ENCODE measurements at regions not wholly inside any gene's neighbourhood (a gene's known extent, or its start where the extent isn't known, plus 50 kb on each side); places are given as distances from the start of the nearest gene placed in this dataset.

DNA sequence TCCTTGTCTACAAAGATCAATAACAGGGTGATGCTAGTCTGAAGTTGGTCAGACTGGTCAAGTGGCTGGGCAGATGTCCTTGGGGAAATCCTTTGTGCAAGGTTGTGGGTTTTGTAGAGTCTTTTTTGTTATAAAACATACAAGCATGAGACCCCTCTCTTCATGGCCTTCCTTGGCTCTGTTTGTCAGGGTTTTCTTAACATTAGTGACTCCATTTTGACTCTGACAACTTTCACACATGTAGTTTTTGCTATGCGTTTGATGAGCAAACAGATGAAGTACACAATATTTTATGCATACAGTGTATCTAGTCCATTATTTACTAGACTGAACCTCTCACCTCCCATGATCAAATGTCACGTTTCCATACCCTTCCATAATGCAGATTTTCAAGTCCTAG, 151.2 kb upstream of the KLF7 start:
- Histone ChIP-seq H3K36me3 (replicated peaks; ENCODE audit: insufficient read depth, low read depth) (no peaks in the 10 kb centered on the region), H3K79me2 (no peaks in the 10 kb centered on the region), H3K27me3 (no peaks in the 10 kb centered on the region), H3K4me1 (ENCODE audit: insufficient read depth) (no peaks in the 10 kb centered on the region), H3K4me3 (no peak overlapping the region), H2AFZ (no peak overlapping the region), H4K20me1 (ENCODE audit: insufficient read depth, poor library complexity, severe bottlenecking) (no peaks in the 10 kb centered on the region), H3K9me2 (replicated peaks; ENCODE audit: insufficient read depth) (no peaks in the 10 kb centered on the region), H3K9me3 (ENCODE audit: low read depth) (no peaks in the 10 kb centered on the region), H3K4me2 (no peak overlapping the region), H3K27ac (no peak overlapping the region)
- 91% methylated on average over 2 of the region's 2 CpGs for WGBS (ENCODE audit: low lambda C conversion rate, missing lambda C conversion rate)
- no peak for DNase-seq (ENCODE audit: low spot score)
- TF ChIP-seq EZH2 (IDR thresholded peaks at IDR 0.05; ENCODE audit: borderline replicate concordance) (no peak), EZH2phosphoT487 (IDR thresholded peaks at IDR 0.05; ENCODE audit: low read depth, severe bottlenecking, unreplicated experiment) (no peak), CTCF (IDR thresholded peaks at IDR 0.05; ENCODE audit: poor library complexity) (no peak)

GRCh38 chr2:207317378-207317984, 151.7 kb upstream of the KLF7 start:
- Histone ChIP-seq H2AFZ (no peak overlapping the region), H3K4me1 (ENCODE audit: insufficient read depth) (no peaks in the 10 kb centered on the region), H3K4me3 (no peak overlapping the region), H4K20me1 (ENCODE audit: insufficient read depth, poor library complexity, severe bottlenecking) (no peaks in the 10 kb centered on the region), H3K27ac (no peak overlapping the region), H3K9me2 (replicated peaks; ENCODE audit: insufficient read depth) (no peaks in the 10 kb centered on the region), H3K4me2 (no peak overlapping the region), H3K79me2 (no peaks in the 10 kb centered on the region), H3K27me3 (no peaks in the 10 kb centered on the region), H3K36me3 (replicated peaks; ENCODE audit: insufficient read depth, low read depth) (no peaks in the 10 kb centered on the region), H3K9me3 (ENCODE audit: low read depth) (no peaks in the 10 kb centered on the region)
- DNase-seq (ENCODE audit: low spot score), result no peak
- WGBS (ENCODE audit: low lambda C conversion rate, missing lambda C conversion rate), result 76% methylated on average over 4 of the region's 4 CpGs
- TF ChIP-seq EZH2phosphoT487 (IDR thresholded peaks at IDR 0.05; ENCODE audit: low read depth, severe bottlenecking, unreplicated experiment) (no peak), EZH2 (IDR thresholded peaks at IDR 0.05; ENCODE audit: borderline replicate concordance) (no peak), CTCF (IDR thresholded peaks at IDR 0.05; ENCODE audit: poor library complexity) (no peak)

DNA sequence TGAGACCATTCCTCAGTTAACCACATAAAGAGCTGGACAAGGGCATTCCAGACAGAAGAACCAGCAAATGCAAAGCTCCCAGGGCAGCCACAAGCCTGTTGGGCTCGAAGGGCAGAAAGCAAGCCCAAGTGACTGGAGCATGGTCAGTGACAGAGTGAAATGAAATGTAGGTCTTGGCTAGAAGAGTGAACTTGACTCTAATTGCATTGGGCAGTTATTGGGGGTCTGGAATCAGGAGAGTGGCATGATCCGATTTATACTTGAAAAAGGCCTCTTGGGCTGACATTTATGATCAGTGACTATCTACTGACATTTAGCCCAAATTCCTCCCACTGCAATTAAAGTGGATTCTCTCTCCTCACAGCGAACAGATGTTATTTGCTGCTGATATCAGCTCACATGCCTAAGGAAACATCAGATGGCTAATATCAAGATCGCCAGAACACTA, 152.5 kb upstream of the KLF7 start:
- TF ChIP-seq CTCF (IDR thresholded peaks at IDR 0.05; ENCODE audit: poor library complexity) (no peak), EZH2 (IDR thresholded peaks at IDR 0.05; ENCODE audit: borderline replicate concordance) (no peak), EZH2phosphoT487 (IDR thresholded peaks at IDR 0.05; ENCODE audit: low read depth, severe bottlenecking, unreplicated experiment) (no peak)
- Histone ChIP-seq H3K9me2 (replicated peaks; ENCODE audit: insufficient read depth) (no peaks in the 10 kb centered on the region), H3K4me2 (no peak overlapping the region), H4K20me1 (ENCODE audit: insufficient read depth, poor library complexity, severe bottlenecking) (no peaks in the 10 kb centered on the region), H3K4me3 (no peak overlapping the region), H3K27ac (no peak overlapping the region), H3K79me2 (no peaks in the 10 kb centered on the region), H3K4me1 (ENCODE audit: insufficient read depth) (no peaks in the 10 kb centered on the region), H3K27me3 (no peaks in the 10 kb centered on the region), H3K9me3 (ENCODE audit: low read depth) (no peaks in the 10 kb centered on the region), H3K36me3 (replicated peaks; ENCODE audit: insufficient read depth, low read depth) (no peaks in the 10 kb centered on the region), H2AFZ (no peak overlapping the region)
- no peak for DNase-seq (ENCODE audit: low spot score)
- WGBS (ENCODE audit: low lambda C conversion rate, missing lambda C conversion rate), result 58% methylated on average over 4 of the region's 4 CpGs

DNA sequence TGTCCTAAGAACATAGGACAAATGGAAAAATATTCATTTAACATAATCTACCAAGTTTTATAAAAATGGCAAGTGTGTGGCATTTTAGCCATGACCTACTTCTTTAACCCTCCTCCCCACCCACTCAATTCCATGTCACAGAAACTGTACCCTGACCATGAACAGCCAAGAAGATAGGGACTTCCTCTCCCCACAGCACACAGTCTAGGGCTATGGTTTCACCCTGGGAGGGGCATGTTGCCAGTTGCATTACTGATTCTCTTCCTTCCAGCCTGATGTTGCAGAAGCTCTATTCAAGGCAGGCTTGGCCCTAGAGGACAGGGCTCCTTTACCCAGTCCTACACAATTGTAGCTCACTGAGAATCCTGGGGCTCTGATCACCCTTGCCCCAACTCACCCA, 153.6 kb upstream of the KLF7 start:
- Histone ChIP-seq H3K27ac (no peak overlapping the region), H4K20me1 (ENCODE audit: insufficient read depth, poor library complexity, severe bottlenecking) (no peaks in the 10 kb centered on the region), H3K4me1 (ENCODE audit: insufficient read depth) (no peaks in the 10 kb centered on the region), H3K36me3 (replicated peaks; ENCODE audit: insufficient read depth, low read depth) (no peaks in the 10 kb centered on the region), H3K27me3 (no peaks in the 10 kb centered on the region), H2AFZ (no peak overlapping the region), H3K9me3 (ENCODE audit: low read depth) (no peaks in the 10 kb centered on the region), H3K9me2 (replicated peaks; ENCODE audit: insufficient read depth) (no peaks in the 10 kb centered on the region), H3K79me2 (no peaks in the 10 kb centered on the region), H3K4me3 (no peak overlapping the region), H3K4me2 (no peak overlapping the region)
- no peak for DNase-seq (ENCODE audit: low spot score)
- no peak for TF ChIP-seq CTCF (IDR thresholded peaks at IDR 0.05; ENCODE audit: poor library complexity)
- TF ChIP-seq EZH2 (IDR thresholded peaks at IDR 0.05; ENCODE audit: borderline replicate concordance), result no peak
- no peak for TF ChIP-seq EZH2phosphoT487 (IDR thresholded peaks at IDR 0.05; ENCODE audit: low read depth, severe bottlenecking, unreplicated experiment)
